HG03469 (cell line): ENCODE measurements at regions not wholly inside any gene's neighbourhood (a gene's known extent, or its start where the extent isn't known, plus 50 kb on each side); places are given as distances from the start of the nearest gene placed in this dataset.
"Not testable (repeated sequence)": the region's sequence is repeated elsewhere in the genome, so short reads cannot be mapped to it uniquely, and the experiment has no call there.

Source experiments
- ATAC-seq: cut with Tn5 transposase; IDR thresholded peaks from one replicate; pipeline ENCODE4 v1.9.1; 2021; ENCODE audit warnings: mild to moderate bottlenecking, moderate library complexity, moderate number of reproducible peaks; ENCODE audit not compliant: unreplicated experiment

DNA sequence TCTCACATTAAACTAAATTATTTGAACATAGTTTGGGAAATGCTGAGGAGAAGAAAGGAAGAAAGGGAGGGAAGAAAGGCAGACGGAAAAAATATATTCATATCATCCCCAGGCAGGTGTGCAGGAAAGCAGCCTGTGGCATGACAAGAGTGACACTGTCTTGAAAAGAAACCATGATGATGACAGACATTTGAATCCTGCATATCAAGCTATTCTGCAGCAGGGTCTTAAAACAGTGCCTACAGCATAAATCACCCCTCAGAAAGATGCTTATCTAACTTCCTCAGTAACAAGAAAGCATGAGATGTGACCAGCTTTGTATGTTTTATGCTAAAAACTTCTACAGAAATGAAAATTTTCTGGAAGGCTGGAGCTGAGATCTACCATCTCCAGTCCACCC lies 144.5 kb upstream of the GRM7 start:
- ATAC-seq, result no peak

- ATAC-seq, result peak; percentile 86
These were observed 143.6 kb upstream of the GRM7 start for GRCh38 chr3:6717026-6717943.

- ATAC-seq, result no peak
These were observed 140.9 kb upstream of the GRM7 start for GRCh38 chr3:6719999-6720398.

GRCh38 chr3:6721491-6721890 lies 139.4 kb upstream of the GRM7 start:
- no peak for ATAC-seq

- ATAC-seq, result no peak
These were observed 137.7 kb upstream of the GRM7 start for GRCh38 chr3:6723205-6723604.

- no peak for ATAC-seq
These were observed 134.1 kb upstream of the GRM7 start for GRCh38 chr3:6726811-6727210.

- no peak for ATAC-seq
These were observed 128.1 kb upstream of the GRM7 start for GRCh38 chr3:6732807-6733206.

- ATAC-seq, result no peak
These were observed 127.1 kb upstream of the GRM7 start for GRCh38 chr3:6733699-6734394.

- ATAC-seq, result no peak
These were observed 126.5 kb upstream of the GRM7 start for GRCh38 chr3:6734395-6734746.

DNA sequence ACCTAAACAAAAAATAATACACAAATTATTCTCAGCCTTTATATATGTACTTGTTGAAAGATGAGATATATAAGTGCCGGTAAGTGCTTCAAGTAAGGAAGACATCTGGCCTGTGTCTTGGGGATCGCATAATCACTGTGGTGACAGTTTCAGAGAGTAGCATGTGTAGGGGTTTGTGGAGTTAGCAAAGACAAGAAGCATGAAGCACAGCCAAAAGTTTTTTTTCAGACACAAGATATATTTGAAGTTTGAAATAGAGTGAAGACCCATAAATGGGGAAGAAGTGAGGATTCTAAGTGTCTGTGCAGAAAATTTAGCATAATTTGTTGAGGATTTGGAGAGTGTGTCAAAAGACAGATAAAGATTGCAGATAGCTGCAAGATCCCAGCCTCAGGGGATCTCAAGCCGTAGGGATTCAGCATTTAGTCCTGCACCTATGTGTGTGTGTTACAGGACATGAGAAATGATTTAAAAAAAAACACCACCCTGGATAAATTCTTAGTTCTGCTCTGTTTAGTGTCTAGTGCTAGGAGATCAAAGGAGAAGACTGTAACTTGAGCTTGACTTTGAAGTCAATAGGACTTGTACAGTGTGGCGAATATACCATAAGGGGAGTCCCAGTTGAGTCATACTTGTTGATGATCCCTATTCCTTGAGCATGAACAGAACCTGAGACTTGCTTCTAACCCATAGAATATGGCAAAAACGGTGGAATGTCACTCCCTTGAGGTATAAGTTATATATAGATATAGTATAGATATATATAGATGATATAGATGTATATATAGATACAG lies 123.9 kb upstream of the GRM7 start:
- ATAC-seq, result no peak

- no peak for ATAC-seq
These were observed 123.3 kb upstream of the GRM7 start for GRCh38 chr3:6737630-6738029.

DNA sequence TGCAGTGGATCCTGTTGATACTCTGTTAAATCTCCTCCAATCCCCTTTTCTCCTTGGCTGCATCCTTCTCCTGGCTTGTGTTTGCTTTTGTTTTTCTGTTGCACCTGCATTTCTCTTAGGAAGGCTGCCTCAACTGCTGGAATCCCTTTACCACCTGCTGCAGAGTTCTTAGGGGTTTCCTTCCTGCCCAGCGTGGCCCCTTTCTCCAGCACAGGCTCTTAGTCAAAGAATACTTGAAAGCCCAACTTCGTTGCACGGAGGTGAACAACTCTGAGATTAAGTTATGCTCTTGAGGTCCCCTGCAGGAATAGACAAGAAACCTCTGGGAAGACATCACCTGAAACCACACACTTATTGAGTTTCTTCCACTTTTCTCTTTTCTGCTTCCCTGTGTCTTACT lies 121.6 kb upstream of the GRM7 start:
- ATAC-seq, result no peak

GRCh38 chr3:6743067-6743720 lies 117.7 kb upstream of the GRM7 start:
- ATAC-seq, result no peak

DNA sequence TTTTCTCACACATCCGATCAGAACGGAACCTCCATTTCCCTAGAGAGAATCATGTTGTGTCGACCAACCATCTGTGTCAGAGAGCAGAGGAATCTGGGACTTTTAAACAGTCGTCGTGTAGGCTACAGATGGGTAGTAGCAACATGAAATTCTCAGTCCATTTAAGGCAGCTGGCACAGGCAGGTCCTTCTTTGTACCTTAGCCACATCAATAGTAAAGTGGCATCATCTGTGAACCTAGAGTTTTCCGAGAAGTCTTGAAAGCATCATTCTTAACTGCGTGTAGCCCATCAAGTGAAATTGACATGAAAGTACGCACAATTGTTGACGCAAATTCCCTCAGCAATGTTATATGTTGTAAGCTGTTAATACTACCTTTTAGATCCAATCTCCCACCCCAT lies 114.5 kb upstream of the GRM7 start:
- ATAC-seq, result no peak

DNA sequence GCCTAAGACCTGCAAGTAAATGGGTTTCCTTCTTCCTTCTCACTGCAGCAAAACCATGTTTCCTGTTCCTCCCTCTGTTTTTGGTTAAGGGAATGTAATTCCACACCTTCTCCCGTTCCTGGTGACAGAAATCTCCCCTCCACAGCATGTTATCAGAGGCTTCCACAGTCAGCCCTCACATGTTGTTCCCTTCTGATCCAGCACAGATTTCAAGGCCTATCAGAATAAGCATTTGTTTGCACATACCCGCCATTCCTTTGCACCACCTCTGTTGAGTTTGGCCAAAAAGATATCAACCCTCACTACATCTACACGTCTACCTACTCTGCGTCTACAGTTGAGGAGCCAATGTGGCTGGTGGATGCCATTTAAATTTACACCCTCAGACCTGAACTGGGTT lies 113.9 kb upstream of the GRM7 start:
- no peak for ATAC-seq

- ATAC-seq, result no peak
These were observed 110.1 kb upstream of the GRM7 start for GRCh38 chr3:6750782-6751181.

GRCh38 chr3:6753536-6753935 lies 107.4 kb upstream of the GRM7 start:
- ATAC-seq, result no peak

DNA sequence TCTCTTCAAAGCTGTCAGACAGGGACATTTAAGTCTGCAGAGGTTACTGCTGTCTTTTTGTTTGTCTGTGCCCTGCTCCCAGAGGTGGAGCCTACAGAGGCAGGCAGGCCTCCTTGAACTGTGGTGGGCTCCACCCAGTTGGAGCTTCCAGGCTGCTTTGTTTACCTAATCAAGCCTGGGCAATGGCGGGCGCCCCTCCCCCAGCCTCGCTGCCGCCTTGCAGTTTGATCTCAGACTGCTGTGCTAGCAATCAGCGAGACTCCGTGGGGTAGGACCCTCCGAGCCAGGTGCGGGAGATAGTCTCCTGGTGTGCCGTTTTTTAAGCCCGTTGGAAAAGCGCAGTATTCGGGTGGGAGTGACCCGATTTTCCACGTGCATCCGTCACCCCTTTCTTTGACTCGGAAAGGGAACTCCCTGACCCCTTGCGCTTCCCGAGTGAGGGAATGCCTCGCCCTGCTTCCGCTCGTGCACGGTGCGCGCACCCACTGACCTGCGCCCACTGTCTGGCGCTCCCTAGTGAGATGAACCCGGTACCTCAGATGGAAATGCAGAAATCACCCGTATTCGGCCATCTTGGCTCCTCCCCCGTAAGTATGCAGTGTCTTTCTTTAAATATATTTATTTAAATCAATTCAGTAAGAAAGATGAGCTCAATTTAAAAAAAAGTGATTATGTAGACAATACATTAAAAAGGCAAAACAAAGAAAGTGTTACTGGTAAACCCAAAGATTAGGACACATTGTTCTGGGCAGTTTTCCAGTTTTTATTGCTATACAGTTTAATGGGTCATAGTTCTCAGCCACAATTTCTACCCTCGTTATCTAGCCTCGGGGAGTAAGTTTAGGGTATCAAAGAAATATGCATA lies 91.2 kb upstream of the GRM7 start:
- ATAC-seq, result not testable (repeated sequence)

DNA sequence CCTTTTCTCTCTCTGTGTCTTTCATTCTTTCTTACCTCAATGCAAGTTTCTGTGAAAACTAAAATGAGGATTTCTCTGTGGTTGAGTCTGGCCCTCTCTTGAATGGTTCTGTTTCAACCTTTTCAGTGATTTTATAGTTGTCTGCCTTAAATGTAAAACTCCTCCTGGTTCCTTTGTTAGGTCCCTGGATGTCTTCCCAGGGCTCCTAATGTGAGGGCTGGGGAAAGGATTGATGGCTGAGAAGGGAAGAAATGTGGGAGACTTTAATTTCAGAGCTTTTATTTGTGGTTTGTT lies 90.6 kb upstream of the GRM7 start:
- no peak for ATAC-seq

DNA sequence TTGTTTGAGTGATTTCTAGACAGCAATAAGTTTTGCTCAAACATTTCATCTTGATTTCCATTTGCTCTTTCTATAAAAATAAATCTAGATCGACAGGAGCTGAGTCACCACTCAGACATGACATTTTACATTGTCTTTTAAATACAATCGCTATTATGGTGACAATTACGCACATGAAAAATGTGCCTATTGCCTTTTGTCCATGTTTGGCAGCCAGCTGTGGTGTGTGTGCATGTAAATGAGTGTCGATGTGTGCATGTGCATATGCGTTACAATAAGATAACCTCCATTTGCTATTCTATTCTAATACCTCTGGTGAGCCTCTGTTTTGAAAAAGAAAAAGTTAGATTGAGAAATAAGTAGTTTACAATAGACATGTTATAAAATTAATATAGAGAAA lies 89.7 kb upstream of the GRM7 start:
- no peak for ATAC-seq
